Activated CD4-positive, alpha-beta T cell treated with anti-CD3 and anti-CD28 coated beads for 1 hour (primary cell): ENCODE measurements at regions not wholly inside any gene's neighbourhood (a gene's known extent, or its start where the extent isn't known, plus 50 kb on each side); places are given as distances from the start of the nearest gene placed in this dataset.

ENCODE experiments used
- DNase-seq: peaks from one replicate; pipeline ENCODE4 v3.0.0-alpha.2; 2020

GRCh38 chr3:124092811-124093210, 100.9 kb upstream of the ROPN1 start:
- no peak for DNase-seq

GRCh38 chr3:124094496-124094895, 102.6 kb upstream of the ROPN1 start:
- no peak for DNase-seq

- DNase-seq = no peak
Observed at GRCh38 chr3:124097362-124098131, 105.6 kb upstream of the ROPN1 start.

GRCh38 chr3:124101643-124102042, 109.7 kb upstream of the ROPN1 start:
- no peak for DNase-seq

- DNase-seq = no peak
Observed at GRCh38 chr3:124107104-124107890, 115.4 kb upstream of the ROPN1 start.

- no peak for DNase-seq
Observed at GRCh38 chr3:124108446-124108845, 116.5 kb upstream of the ROPN1 start.

- DNase-seq = no peak
Observed at GRCh38 chr3:124113485-124113884, 121.6 kb upstream of the ROPN1 start.

GRCh38 chr3:124115279-124115678, 123.4 kb upstream of the ROPN1 start:
- no peak for DNase-seq

- DNase-seq = no peak
Observed at GRCh38 chr3:124115956-124116355, 124.0 kb upstream of the ROPN1 start.

- no peak for DNase-seq
Observed at GRCh38 chr3:124116906-124117305, 125.0 kb upstream of the ROPN1 start.

- no peak for DNase-seq
Observed at GRCh38 chr3:124117486-124117885, 125.6 kb upstream of the ROPN1 start.

- DNase-seq = no peak
Observed at GRCh38 chr3:124118397-124118796, 126.5 kb upstream of the ROPN1 start.

GRCh38 chr3:124119056-124119716, 127.3 kb upstream of the ROPN1 start:
- no peak for DNase-seq

- DNase-seq = no peak
Observed at GRCh38 chr3:124121379-124122312, 129.7 kb upstream of the ROPN1 start.

GRCh38 chr3:124125315-124125714, 133.4 kb upstream of the ROPN1 start:
- no peak for DNase-seq

GRCh38 chr3:124126436-124127023, 134.6 kb upstream of the ROPN1 start:
- DNase-seq = no peak

GRCh38 chr3:124131158-124131557, 139.2 kb upstream of the ROPN1 start:
- no peak for DNase-seq

GRCh38 chr3:124131580-124131979, 139.7 kb upstream of the ROPN1 start:
- no peak for DNase-seq

- no peak for DNase-seq
Observed at GRCh38 chr3:124132813-124133212, 140.9 kb upstream of the ROPN1 start.

GRCh38 chr3:124133366-124133940, 141.5 kb upstream of the ROPN1 start:
- no peak for DNase-seq

- DNase-seq = no peak
Observed at GRCh38 chr3:124137216-124137615, 145.3 kb upstream of the ROPN1 start.

- DNase-seq = no peak
Observed at GRCh38 chr3:124138148-124138547, 146.2 kb upstream of the ROPN1 start.
